Spleen (tissue), 7 donors: ENCODE measurements at regions not wholly inside any gene's neighbourhood (a gene's known extent, or its start where the extent isn't known, plus 50 kb on each side); places are given as distances from the start of the nearest gene placed in this dataset.

Experiments used
- POLR2A ChIP-seq, 3 donors: fragments of 450-650 bp; IDR thresholded peaks; one replicate each; pipeline ENCODE4 v1.5.1; 2017; ENCODE audit warnings: antibody characterized with exemption in 3 of 3, mild to moderate bottlenecking in 1 of 3
- TF ChIP-seq, protein P1 (sequence below), 11 experiments: fragments of 200-600 bp in 7 of 11; fragments of 450-650 bp in 4 of 11; sonication (generic) in 4 of 11; IDR thresholded peaks in 8 of 11; conservative IDR thresholded peaks in 3 of 11; 1 replicate in 7 of 11; 2 replicates in 4 of 11; pipeline versions ENCODE4 v1.4.0 to v1.8.0; 2016 to 2021; ENCODE audit warnings: antibody characterized with exemption in 11 of 11, inconsistent platforms in 4 of 11, mild to moderate bottlenecking in 1 of 11
- donor health status: DM: no; HTN: no; CAD: no; lungs with moderate emphysema.
- donor health status: DM: no; HTN: no; CAD: no.
- donor health status: DM: no; HTN: no; CAD: no.

DNA sequence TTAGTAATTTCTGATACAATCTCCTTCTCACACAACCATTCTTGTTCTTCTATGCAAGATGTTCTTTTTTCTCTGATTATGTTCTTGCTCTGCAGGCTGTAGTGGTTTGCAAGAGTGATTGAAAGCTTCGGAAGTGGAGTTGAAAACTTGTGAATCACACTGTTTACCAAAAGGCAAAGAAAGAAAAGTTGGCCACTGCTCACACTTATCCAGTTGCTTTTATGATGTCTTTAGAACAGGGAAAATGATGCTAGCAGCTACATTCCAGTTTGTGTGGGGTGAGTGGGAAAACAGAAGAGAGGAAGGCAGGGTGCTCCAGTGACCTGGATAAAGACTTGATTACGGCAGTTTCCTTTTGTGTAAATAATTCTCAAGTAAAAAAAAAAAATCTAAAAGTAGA is 583.3 kb downstream of the TENT5A start:
- TF ChIP-seq, protein P1, sequence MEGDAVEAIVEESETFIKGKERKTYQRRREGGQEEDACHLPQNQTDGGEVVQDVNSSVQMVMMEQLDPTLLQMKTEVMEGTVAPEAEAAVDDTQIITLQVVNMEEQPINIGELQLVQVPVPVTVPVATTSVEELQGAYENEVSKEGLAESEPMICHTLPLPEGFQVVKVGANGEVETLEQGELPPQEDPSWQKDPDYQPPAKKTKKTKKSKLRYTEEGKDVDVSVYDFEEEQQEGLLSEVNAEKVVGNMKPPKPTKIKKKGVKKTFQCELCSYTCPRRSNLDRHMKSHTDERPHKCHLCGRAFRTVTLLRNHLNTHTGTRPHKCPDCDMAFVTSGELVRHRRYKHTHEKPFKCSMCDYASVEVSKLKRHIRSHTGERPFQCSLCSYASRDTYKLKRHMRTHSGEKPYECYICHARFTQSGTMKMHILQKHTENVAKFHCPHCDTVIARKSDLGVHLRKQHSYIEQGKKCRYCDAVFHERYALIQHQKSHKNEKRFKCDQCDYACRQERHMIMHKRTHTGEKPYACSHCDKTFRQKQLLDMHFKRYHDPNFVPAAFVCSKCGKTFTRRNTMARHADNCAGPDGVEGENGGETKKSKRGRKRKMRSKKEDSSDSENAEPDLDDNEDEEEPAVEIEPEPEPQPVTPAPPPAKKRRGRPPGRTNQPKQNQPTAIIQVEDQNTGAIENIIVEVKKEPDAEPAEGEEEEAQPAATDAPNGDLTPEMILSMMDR (IDR thresholded peaks at IDR 0.05 in 8 of 11, conservative IDR thresholded peaks at IDR 0.05 in 3 of 11), result no peak
- no peak for TF ChIP-seq POLR2A (IDR thresholded peaks at IDR 0.05)
